Keratinocyte (primary cell): ENCODE measurements at regions not wholly inside any gene's neighbourhood (a gene's known extent, or its start where the extent isn't known, plus 50 kb on each side); places are given as distances from the start of the nearest gene placed in this dataset.

Experiments used
- DNase-seq: peaks from one replicate; pipeline ENCODE4 v3.0.0-alpha.2; 2011; ENCODE audit warnings: low read depth, missing footprints, low spot score
- FAIRE-seq: peaks from 2 replicates; lab custom pipeline; 2011; peaks lifted over from hg19 to GRCh38; lab: Jason Lieb, UNC
- H2AFZ ChIP-seq: 2 replicates; pipeline ENCODE4 v1.6.0; 2012; ENCODE audit warnings: low read length, control low read depth, inconsistent platforms; ENCODE audit not compliant: control insufficient read depth
- H3K27ac ChIP-seq: 2 replicates; pipeline ENCODE4 v1.5.1; 2011; ENCODE audit warnings: low read length; ENCODE audit not compliant: control insufficient read depth, insufficient read depth
- H3K27me3 ChIP-seq: 3 replicates; pipeline ENCODE4 v1.6.0; 2011; ENCODE audit warnings: low read length; ENCODE audit not compliant: control insufficient read depth, insufficient read depth; ENCODE audit errors: extremely low read depth
- H3K36me3 ChIP-seq, 2 experiments: 2 replicates in 1 of 2; 3 replicates in 1 of 2; pipeline ENCODE4 v1.5.1; 2011; ENCODE audit warnings: low read length in 2 of 2, mild to moderate bottlenecking in 1 of 2; ENCODE audit not compliant: control insufficient read depth in 2 of 2, insufficient read depth in 2 of 2; ENCODE audit errors: extremely low read depth in 1 of 2
- H3K4me1 ChIP-seq: 3 replicates; pipeline ENCODE4 v1.5.1; 2011; ENCODE audit warnings: low read length; ENCODE audit not compliant: control insufficient read depth, insufficient read depth; ENCODE audit errors: extremely low read depth
- H3K4me2 ChIP-seq: 3 replicates; pipeline ENCODE4 v1.6.0; 2011; ENCODE audit warnings: low read depth, low read length; ENCODE audit not compliant: control insufficient read depth, insufficient read depth; ENCODE audit errors: extremely low read depth
- H3K4me3 ChIP-seq, 3 experiments: fragments of 200-600 bp in 1 of 3; sonication (generic) in 1 of 3; 2 replicates in 2 of 3; 3 replicates in 1 of 3; pipeline ENCODE4 v1.5.1; 2011 to 2016; ENCODE audit warnings: low read length in 3 of 3, mild to moderate bottlenecking in 3 of 3, control low read depth in 2 of 3, inconsistent platforms in 1 of 3, low read depth in 1 of 3, mixed read lengths in 1 of 3, mixed run types in 1 of 3, moderate library complexity in 1 of 3; ENCODE audit not compliant: control insufficient read depth in 2 of 3, insufficient read depth in 2 of 3; ENCODE audit errors: extremely low read depth in 1 of 3
- H3K79me2 ChIP-seq: 2 replicates; pipeline ENCODE4 v1.6.0; 2012; ENCODE audit warnings: low read length; ENCODE audit not compliant: control insufficient read depth, insufficient read depth
- H3K9ac ChIP-seq: 3 replicates; pipeline ENCODE4 v1.6.0; 2011; ENCODE audit warnings: low read length; ENCODE audit not compliant: control insufficient read depth, insufficient read depth; ENCODE audit errors: extremely low read depth
- H3K9me1 ChIP-seq: 3 replicates; pipeline ENCODE4 v1.6.0; 2011; ENCODE audit warnings: low read length; ENCODE audit not compliant: control insufficient read depth, insufficient read depth; ENCODE audit errors: extremely low read depth
- H3K9me3 ChIP-seq: 2 replicates; pipeline ENCODE4 v1.5.1; 2012; ENCODE audit warnings: low read depth, low read length; ENCODE audit not compliant: control insufficient read depth
- H4K20me1 ChIP-seq: 3 replicates; pipeline ENCODE4 v1.6.0; 2011; ENCODE audit warnings: low read length; ENCODE audit not compliant: control insufficient read depth, insufficient read depth; ENCODE audit errors: extremely low read depth
- EZH2 ChIP-seq: IDR thresholded peaks from one replicate; pipeline ENCODE4 v1.6.1; 2012; ENCODE audit warnings: inconsistent platforms, mild to moderate bottlenecking, low read length, moderate library complexity
- dilution Hi-C: fragments of 300-500 bp; cut with MboI; formaldehyde crosslinking; loops from one replicate; pipeline ENCODE4 v1.7.0; 2020; ENCODE audit warnings: low sequenced_read_pairs; ENCODE audit not compliant: extremely low pct_ligation_motif_present
- TF ChIP-seq, protein P1 (sequence below), 3 experiments: IDR thresholded peaks in 1 of 3; conservative IDR thresholded peaks in 1 of 3; optimal IDR thresholded peaks in 1 of 3; 2 replicates in 2 of 3; 3 replicates in 1 of 3; pipeline versions ENCODE3 to v1.5.1; 2011; ENCODE audit warnings: low read length in 3 of 3, mild to moderate bottlenecking in 3 of 3, moderate library complexity in 2 of 3, control low read depth in 1 of 3, inconsistent platforms in 1 of 3; ENCODE audit not compliant: insufficient read depth in 2 of 3; ENCODE audit errors: extremely low read depth in 1 of 3

DNA sequence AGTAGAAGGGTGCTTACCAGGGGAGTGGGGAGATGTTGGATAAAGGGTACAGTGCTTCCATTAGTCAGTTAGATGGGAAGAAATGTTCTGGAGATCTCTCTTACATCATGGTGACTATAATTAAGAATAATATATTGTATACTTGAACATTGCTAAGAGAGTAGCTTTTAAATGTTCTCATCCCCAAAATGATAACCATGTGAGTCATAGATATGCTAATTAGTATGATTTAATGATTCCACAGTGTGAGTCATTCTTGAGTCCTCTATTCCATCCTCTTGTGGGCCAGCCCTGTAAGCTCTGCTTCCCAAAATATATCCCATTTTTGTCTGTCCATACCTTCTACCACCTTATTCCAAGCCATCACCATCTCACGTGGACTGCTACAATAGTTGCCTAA lies 80.6 kb upstream of the CDH11 start:
- H4K20me1 ChIP-seq = no peaks in the 10 kb centered on the region
- H3K4me1 ChIP-seq = no peaks in the 10 kb centered on the region
- dilution Hi-C loops = no loop called here
- H3K27ac ChIP-seq = no peak overlapping the region
- no peak overlapping the region for H2AFZ ChIP-seq
- no peak overlapping the region for H3K4me2 ChIP-seq
- no peak overlapping the region for H3K9ac ChIP-seq
- no peaks in the 10 kb centered on the region for H3K9me1 ChIP-seq
- no peaks in the 10 kb centered on the region for H3K79me2 ChIP-seq
- TF ChIP-seq, protein P1, sequence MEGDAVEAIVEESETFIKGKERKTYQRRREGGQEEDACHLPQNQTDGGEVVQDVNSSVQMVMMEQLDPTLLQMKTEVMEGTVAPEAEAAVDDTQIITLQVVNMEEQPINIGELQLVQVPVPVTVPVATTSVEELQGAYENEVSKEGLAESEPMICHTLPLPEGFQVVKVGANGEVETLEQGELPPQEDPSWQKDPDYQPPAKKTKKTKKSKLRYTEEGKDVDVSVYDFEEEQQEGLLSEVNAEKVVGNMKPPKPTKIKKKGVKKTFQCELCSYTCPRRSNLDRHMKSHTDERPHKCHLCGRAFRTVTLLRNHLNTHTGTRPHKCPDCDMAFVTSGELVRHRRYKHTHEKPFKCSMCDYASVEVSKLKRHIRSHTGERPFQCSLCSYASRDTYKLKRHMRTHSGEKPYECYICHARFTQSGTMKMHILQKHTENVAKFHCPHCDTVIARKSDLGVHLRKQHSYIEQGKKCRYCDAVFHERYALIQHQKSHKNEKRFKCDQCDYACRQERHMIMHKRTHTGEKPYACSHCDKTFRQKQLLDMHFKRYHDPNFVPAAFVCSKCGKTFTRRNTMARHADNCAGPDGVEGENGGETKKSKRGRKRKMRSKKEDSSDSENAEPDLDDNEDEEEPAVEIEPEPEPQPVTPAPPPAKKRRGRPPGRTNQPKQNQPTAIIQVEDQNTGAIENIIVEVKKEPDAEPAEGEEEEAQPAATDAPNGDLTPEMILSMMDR (optimal IDR thresholded peaks at IDR 0.05 in 1 of 3, IDR thresholded peaks at IDR 0.05 in 1 of 3, conservative IDR thresholded peaks at IDR 0.05 in 1 of 3; ENCODE audit: extremely low read depth in 1 of 3, insufficient read depth in 2 of 3, low read length in 3 of 3) = no peak
- no peak for TF ChIP-seq EZH2
- FAIRE-seq = no peak
- H3K4me3 ChIP-seq = no peak overlapping the region
- peak; percentile 5 for DNase-seq
- no peaks in the 10 kb centered on the region for H3K9me3 ChIP-seq
- no peaks in the 10 kb centered on the region for H3K36me3 ChIP-seq
- H3K27me3 ChIP-seq = no peaks in the 10 kb centered on the region

GRCh38 chr16:65201511-65201910 lies 79.6 kb upstream of the CDH11 start:
- no peak overlapping the region for H3K4me2 ChIP-seq

More at GRCh38 chr16:65201511-65201910, 79.6 kb upstream of the CDH11 start:
- no peaks in the 10 kb centered on the region for H3K9me3 ChIP-seq
- H3K27ac ChIP-seq = no peak overlapping the region
- TF ChIP-seq, protein P1 (optimal IDR thresholded peaks at IDR 0.05 in 1 of 3, IDR thresholded peaks at IDR 0.05 in 1 of 3, conservative IDR thresholded peaks at IDR 0.05 in 1 of 3; ENCODE audit: extremely low read depth in 1 of 3, insufficient read depth in 2 of 3, low read length in 3 of 3) = no peak
- TF ChIP-seq EZH2 = no peak
- no peaks in the 10 kb centered on the region for H3K9me1 ChIP-seq
- no peak overlapping the region for H2AFZ ChIP-seq
- H3K4me1 ChIP-seq = no peaks in the 10 kb centered on the region
- H4K20me1 ChIP-seq = no peaks in the 10 kb centered on the region
- FAIRE-seq (no peak), DNase-seq (no peak)
- dilution Hi-C loops = no loop called here
- no peaks in the 10 kb centered on the region for H3K36me3 ChIP-seq
- H3K27me3 ChIP-seq = no peaks in the 10 kb centered on the region
- no peaks in the 10 kb centered on the region for H3K79me2 ChIP-seq
- no peak overlapping the region for H3K9ac ChIP-seq
- H3K4me3 ChIP-seq = no peak overlapping the region
